GM18909 (cell line): ENCODE measurements at regions not wholly inside any gene's neighbourhood (a gene's known extent, or its start where the extent isn't known, plus 50 kb on each side); places are given as distances from the start of the nearest gene placed in this dataset.

Source experiments
- ATAC-seq: cut with Tn5 transposase; IDR thresholded peaks from one replicate; pipeline ENCODE4 v1.9.1; 2021; ENCODE audit warnings: mild to moderate bottlenecking; ENCODE audit not compliant: unreplicated experiment, poor library complexity

GRCh38 chr16:86051368-86052114, 152.6 kb downstream of the IRF8 start:
- ATAC-seq, result no peak

GRCh38 chr16:86052115-86052670, 153.2 kb downstream of the IRF8 start:
- ATAC-seq, result no peak

- ATAC-seq, result no peak
Observed at GRCh38 chr16:86052926-86053325, 154.0 kb downstream of the IRF8 start.

- ATAC-seq, result no peak
Observed at GRCh38 chr16:86059253-86060171, 160.6 kb downstream of the IRF8 start.

GRCh38 chr16:86060381-86061317, 161.7 kb downstream of the IRF8 start:
- no peak for ATAC-seq

GRCh38 chr16:86061318-86061695, 162.3 kb downstream of the IRF8 start:
- no peak for ATAC-seq

GRCh38 chr16:86061721-86062120, 162.8 kb downstream of the IRF8 start:
- ATAC-seq, result no peak

GRCh38 chr16:86062271-86062965, 163.5 kb downstream of the IRF8 start:
- ATAC-seq, result no peak

GRCh38 chr16:86063760-86064405, 164.9 kb downstream of the IRF8 start:
- ATAC-seq, result no peak

- no peak for ATAC-seq
Observed at GRCh38 chr16:86064431-86065250, 165.7 kb downstream of the IRF8 start.

- no peak for ATAC-seq
Observed at GRCh38 chr16:86065711-86066110, 166.7 kb downstream of the IRF8 start.

GRCh38 chr16:86066811-86067210, 167.8 kb downstream of the IRF8 start:
- no peak for ATAC-seq

- no peak for ATAC-seq
Observed at GRCh38 chr16:86067516-86067915, 168.6 kb downstream of the IRF8 start.

- ATAC-seq, result no peak
Observed at GRCh38 chr16:86067936-86068335, 169.0 kb downstream of the IRF8 start.

- ATAC-seq, result no peak
Observed at GRCh38 chr16:86068722-86069121, 169.8 kb downstream of the IRF8 start.

- ATAC-seq, result no peak
Observed at GRCh38 chr16:86069736-86070298, 170.9 kb downstream of the IRF8 start.

- no peak for ATAC-seq
Observed at GRCh38 chr16:86070484-86070883, 171.5 kb downstream of the IRF8 start.

- no peak for ATAC-seq
Observed at GRCh38 chr16:86070971-86071370, 172.0 kb downstream of the IRF8 start.
